SK-N-SH (cell line): ENCODE measurements at regions not wholly inside any gene's neighbourhood (a gene's known extent, or its start where the extent isn't known, plus 50 kb on each side); places are given as distances from the start of the nearest gene placed in this dataset.

Experiments used
- CTCF ChIA-PET: fragments of 300-600, 350-600 bp; formaldehyde crosslinking; extraction: SDS; loops from one replicate; lab custom pipeline; 2021; lab: Yijun Ruan, JAX
- POLR2A ChIA-PET: fragments of 350-600 bp; sonication (Branson Sonifier 250); formaldehyde crosslinking; extraction: SDS; loops from one replicate; lab custom pipeline; 2020; ENCODE audit warnings: antibody characterized with exemption, inconsistent platforms; lab: Yijun Ruan, JAX
- DNase-seq: peaks from one replicate; pipeline ENCODE4 v3.0.0; 2012
- H2AFZ ChIP-seq: fragments of 200-600 bp; sonication (generic); 2 replicates; pipeline ENCODE4 v1.8.1; 2016; ENCODE audit warnings: antibody characterized with exemption, mild to moderate bottlenecking, low read depth
- H3F3A ChIP-seq: fragments of 200-600 bp; sonication (generic); replicated peaks from 2 replicates; pipeline ENCODE3; 2016; ENCODE audit warnings: antibody characterized with exemption, mild to moderate bottlenecking; ENCODE audit not compliant: insufficient read depth
- H3K27ac ChIP-seq, 2 experiments: fragments of 200-500 bp in 1 of 2; fragments of 200-600 bp in 1 of 2; sonication (Bioruptor generic) in 1 of 2; sonication (generic), shearing (Covaris generic) in 1 of 2; 2 replicates each; pipeline versions ENCODE4 v1.5.1 to v1.6.1; 2014 to 2016; ENCODE audit warnings: low read depth in 2 of 2, inconsistent platforms in 1 of 2, low read length in 1 of 2, mild to moderate bottlenecking in 1 of 2, mixed read lengths in 1 of 2
- H3K27me3 ChIP-seq: fragments of 200-600 bp; sonication (generic), shearing (Covaris generic); 2 replicates; pipeline ENCODE4 v1.6.1; 2016; ENCODE audit warnings: mixed run types; ENCODE audit not compliant: insufficient read depth
- H3K36me3 ChIP-seq, 2 experiments: fragments of 200-500 bp in 1 of 2; fragments of 200-600 bp in 1 of 2; sonication (Bioruptor generic) in 1 of 2; sonication (generic) in 1 of 2; replicated peaks in 1 of 2; 2 replicates each; pipeline versions ENCODE3 to v1.5.1; 2014 to 2016; ENCODE audit warnings: low read length in 1 of 2, mild to moderate bottlenecking in 1 of 2; ENCODE audit not compliant: insufficient read depth in 2 of 2, control insufficient read depth in 1 of 2
- H3K4me1 ChIP-seq, 2 experiments: fragments of 200-500 bp in 1 of 2; fragments of 200-600 bp in 1 of 2; sonication (Bioruptor generic) in 1 of 2; sonication (generic), shearing (Covaris generic) in 1 of 2; 2 replicates each; pipeline versions ENCODE4 v1.5.1 to v1.6.1; 2014 to 2016; ENCODE audit warnings: low read depth in 1 of 2, low read length in 1 of 2, mixed run types in 1 of 2; ENCODE audit not compliant: insufficient read depth in 2 of 2, control insufficient read depth in 1 of 2
- H3K4me2 ChIP-seq: fragments of 200-600 bp; sonication (generic), shearing (Covaris generic); 2 replicates; pipeline ENCODE4 v1.6.1; 2017; ENCODE audit warnings: mixed run types
- H3K4me3 ChIP-seq, 2 experiments: fragments of 200-500 bp in 1 of 2; fragments of 200-600 bp in 1 of 2; sonication (Bioruptor generic) in 1 of 2; sonication (generic), shearing (Covaris generic) in 1 of 2; 2 replicates each; pipeline versions ENCODE4 v1.5.1 to v1.8.1; 2014 to 2016; ENCODE audit warnings: low read depth in 2 of 2, inconsistent platforms in 1 of 2, low read length in 1 of 2, mild to moderate bottlenecking in 1 of 2, mixed read lengths in 1 of 2, moderate library complexity in 1 of 2
- H3K79me2 ChIP-seq: fragments of 200-600 bp; sonication (generic); 2 replicates; pipeline ENCODE4 v1.8.1; 2017; ENCODE audit warnings: mild to moderate bottlenecking; ENCODE audit not compliant: insufficient read depth
- H3K9ac ChIP-seq: fragments of 200-600 bp; sonication (generic); 2 replicates; pipeline ENCODE4 v1.6.1; 2017; ENCODE audit warnings: mixed run types
- H3K9me2 ChIP-seq: fragments of 200-600 bp; sonication (generic); 2 replicates; pipeline ENCODE4 v1.6.1; 2017; ENCODE audit warnings: mixed run types
- H3K9me3 ChIP-seq: fragments of 200-600 bp; sonication (generic); 2 replicates; pipeline ENCODE4 v1.6.1; 2017; ENCODE audit warnings: mixed run types, mild to moderate bottlenecking, moderate library complexity
- H4K20me1 ChIP-seq: fragments of 200-600 bp; sonication (generic); 2 replicates; pipeline ENCODE4 v1.6.1; 2017; ENCODE audit warnings: mild to moderate bottlenecking, mixed run types; ENCODE audit not compliant: insufficient read depth
- CHD2 ChIP-seq: fragments of 150-350 bp; IDR thresholded peaks from 2 replicates; pipeline ENCODE4 v1.6.1; 2018; ENCODE audit warnings: low read length; ENCODE audit not compliant: partially characterized antibody
- CTCF ChIP-seq: fragments of 200-600 bp; sonication (generic); IDR thresholded peaks from 2 replicates; pipeline ENCODE4 v1.6.1; 2017; ENCODE audit warnings: antibody characterized with exemption, mild to moderate bottlenecking, moderate library complexity
- EP300 ChIP-seq, 2 experiments: IDR thresholded peaks; 2 replicates each; pipeline versions ENCODE4 v1.4.0 to v1.6.1; 2012; ENCODE audit warnings: borderline replicate concordance in 1 of 2, low read depth in 1 of 2, low read length in 1 of 2
- FOXJ3 ChIP-seq: sonication (generic); formaldehyde crosslinking; IDR thresholded peaks from 2 replicates; pipeline ENCODE4 v1.5.1; 2020; ENCODE audit warnings: mild to moderate bottlenecking, missing genetic modification reagents
- GABPA ChIP-seq: IDR thresholded peaks from 2 replicates; pipeline ENCODE4 v1.4.0; 2012; ENCODE audit warnings: low read depth, mild to moderate bottlenecking
- JUND ChIP-seq: IDR thresholded peaks from 2 replicates; pipeline ENCODE4 v1.4.0; 2012
- MAX ChIP-seq: IDR thresholded peaks from 2 replicates; pipeline ENCODE4 v1.4.0; 2012; ENCODE audit warnings: low read depth
- MXI1 ChIP-seq: IDR thresholded peaks from 2 replicates; pipeline ENCODE4 v1.6.1; 2012; ENCODE audit warnings: mild to moderate bottlenecking, low read depth, low read length, improper control_type of control experiment
- POLR2AphosphoS5 ChIP-seq: IDR thresholded peaks from 2 replicates; pipeline ENCODE4 v1.6.1; 2012; ENCODE audit warnings: low read depth, low read length
- SIN3A ChIP-seq: IDR thresholded peaks from 2 replicates; pipeline ENCODE4 v1.6.1; 2012; ENCODE audit warnings: low read depth, mild to moderate bottlenecking, low read length, moderate library complexity, borderline replicate concordance
- TAF1 ChIP-seq: IDR thresholded peaks from 2 replicates; pipeline ENCODE4 v1.6.1; 2012; ENCODE audit warnings: low read depth, mild to moderate bottlenecking, low read length, moderate library complexity, borderline replicate concordance
- YY1 ChIP-seq: IDR thresholded peaks from 2 replicates; pipeline ENCODE4 v1.4.0; 2012; ENCODE audit warnings: low read depth, mild to moderate bottlenecking
- WGBS: methylation state at CpG from one replicate; pipeline ENCODE4 v1.1.6; 2017; ENCODE audit warnings: low lambda C conversion rate; 5-methylcytosine and 5-hydroxymethylcytosine counted together
- TF ChIP-seq, protein P1 (sequence below): IDR thresholded peaks from 2 replicates; pipeline ENCODE4 v1.6.1; 2012; ENCODE audit warnings: mild to moderate bottlenecking, low read depth, low read length, moderate library complexity
- TF ChIP-seq, protein P2 (sequence below): fragments of 150-350 bp; IDR thresholded peaks from 2 replicates; pipeline ENCODE4 v1.6.1; 2016; ENCODE audit warnings: mild to moderate bottlenecking, low read depth, low read length

DNA sequence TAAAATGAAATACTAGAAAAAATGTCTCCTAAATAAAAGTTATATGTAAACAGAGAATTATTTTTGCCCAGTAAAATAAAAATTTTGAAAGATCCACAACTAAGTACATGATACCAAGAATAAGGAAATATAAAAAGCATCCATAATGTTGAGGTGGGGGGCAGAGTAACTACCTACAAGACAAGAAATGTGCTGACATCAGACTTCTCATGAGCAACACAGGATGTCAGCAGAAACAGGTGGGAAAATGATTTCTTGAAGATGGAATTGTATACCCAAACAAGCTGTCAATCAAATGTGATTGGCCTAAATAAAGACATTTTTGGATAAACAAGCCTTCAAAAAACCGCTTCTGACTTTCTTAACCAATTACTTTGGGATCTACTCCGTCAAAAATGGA, 143.9 kb upstream of the LIPC start (continued):
- TF ChIP-seq, protein P1, sequence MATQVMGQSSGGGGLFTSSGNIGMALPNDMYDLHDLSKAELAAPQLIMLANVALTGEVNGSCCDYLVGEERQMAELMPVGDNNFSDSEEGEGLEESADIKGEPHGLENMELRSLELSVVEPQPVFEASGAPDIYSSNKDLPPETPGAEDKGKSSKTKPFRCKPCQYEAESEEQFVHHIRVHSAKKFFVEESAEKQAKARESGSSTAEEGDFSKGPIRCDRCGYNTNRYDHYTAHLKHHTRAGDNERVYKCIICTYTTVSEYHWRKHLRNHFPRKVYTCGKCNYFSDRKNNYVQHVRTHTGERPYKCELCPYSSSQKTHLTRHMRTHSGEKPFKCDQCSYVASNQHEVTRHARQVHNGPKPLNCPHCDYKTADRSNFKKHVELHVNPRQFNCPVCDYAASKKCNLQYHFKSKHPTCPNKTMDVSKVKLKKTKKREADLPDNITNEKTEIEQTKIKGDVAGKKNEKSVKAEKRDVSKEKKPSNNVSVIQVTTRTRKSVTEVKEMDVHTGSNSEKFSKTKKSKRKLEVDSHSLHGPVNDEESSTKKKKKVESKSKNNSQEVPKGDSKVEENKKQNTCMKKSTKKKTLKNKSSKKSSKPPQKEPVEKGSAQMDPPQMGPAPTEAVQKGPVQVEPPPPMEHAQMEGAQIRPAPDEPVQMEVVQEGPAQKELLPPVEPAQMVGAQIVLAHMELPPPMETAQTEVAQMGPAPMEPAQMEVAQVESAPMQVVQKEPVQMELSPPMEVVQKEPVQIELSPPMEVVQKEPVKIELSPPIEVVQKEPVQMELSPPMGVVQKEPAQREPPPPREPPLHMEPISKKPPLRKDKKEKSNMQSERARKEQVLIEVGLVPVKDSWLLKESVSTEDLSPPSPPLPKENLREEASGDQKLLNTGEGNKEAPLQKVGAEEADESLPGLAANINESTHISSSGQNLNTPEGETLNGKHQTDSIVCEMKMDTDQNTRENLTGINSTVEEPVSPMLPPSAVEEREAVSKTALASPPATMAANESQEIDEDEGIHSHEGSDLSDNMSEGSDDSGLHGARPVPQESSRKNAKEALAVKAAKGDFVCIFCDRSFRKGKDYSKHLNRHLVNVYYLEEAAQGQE: no peak
- TF ChIP-seq MXI1 (no peak), TAF1 (no peak), MAX (no peak)

DNA sequence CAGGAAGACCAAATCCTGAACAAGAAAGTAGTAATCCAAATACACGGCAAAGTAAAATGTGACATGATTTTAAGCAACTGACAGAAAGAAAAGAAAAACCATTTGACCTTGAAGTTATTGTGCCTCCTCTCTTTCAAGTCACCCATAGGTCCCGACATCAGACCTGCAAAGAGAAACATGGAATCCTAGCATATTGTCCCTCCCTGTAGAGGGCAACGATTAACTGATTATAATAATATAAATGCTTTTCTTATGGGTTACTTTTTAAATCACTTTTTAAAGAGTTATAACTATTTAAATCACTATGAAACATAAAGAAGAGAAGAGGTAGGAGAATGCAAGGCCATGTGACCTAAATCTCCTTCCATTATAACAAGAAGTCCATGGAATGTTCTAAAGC, 143.2 kb upstream of the LIPC start:
- WGBS: 85% methylated on average over 3 of the region's 3 CpGs
- H3F3A ChIP-seq: no peaks in the 10 kb centered on the region
- H3K36me3 ChIP-seq: no peaks in the 10 kb centered on the region
- no peaks in the 10 kb centered on the region for H3K9me3 ChIP-seq
- TF ChIP-seq CHD2 (no peak), CTCF (no peak; the same call in 1 of the 2 replicates), MAX (no peak), MXI1 (no peak)
- no peak overlapping the region for H3K4me2 ChIP-seq
- no peak overlapping the region for H3K9ac ChIP-seq
- DNase-seq: no peak
- CTCF ChIA-PET: no interaction called here
- H3K27me3 ChIP-seq: no peaks in the 10 kb centered on the region
- H3K9me2 ChIP-seq: no peaks in the 10 kb centered on the region
- no peaks in the 10 kb centered on the region for H3K79me2 ChIP-seq
- no peak overlapping the region for H3K27ac ChIP-seq
- no peak overlapping the region for H2AFZ ChIP-seq
- POLR2A ChIA-PET: no interaction called here
- H4K20me1 ChIP-seq: no peaks in the 10 kb centered on the region
- H3K4me1 ChIP-seq: no peaks in the 10 kb centered on the region
- H3K4me3 ChIP-seq: no peak overlapping the region

DNA sequence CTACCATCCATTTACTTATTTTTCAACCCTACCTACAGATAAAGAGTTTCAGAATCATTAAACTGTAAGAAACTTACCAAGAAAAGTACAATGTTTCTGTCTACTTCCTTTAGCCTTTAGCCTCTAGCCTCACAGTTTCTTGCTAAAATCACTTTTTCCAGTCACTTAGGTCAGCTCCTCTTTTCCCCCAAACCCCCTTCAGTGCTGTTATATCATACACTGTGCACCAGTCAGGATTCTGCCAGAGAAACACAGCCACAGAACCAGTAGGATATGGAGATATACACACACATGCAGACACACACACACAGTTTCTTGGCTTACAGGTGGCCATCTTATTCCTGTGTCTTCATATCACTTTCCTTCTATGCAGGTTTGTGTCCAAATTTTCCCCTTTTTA, 139.9 kb upstream of the LIPC start:
- H3K27ac ChIP-seq: no peak overlapping the region
- H3K9me2 ChIP-seq: no peaks in the 10 kb centered on the region
- DNase-seq: no peak
- no peak for TF ChIP-seq JUND
- TF ChIP-seq FOXJ3 (CRISPR knock-in tag): no peak
- TF ChIP-seq, protein P2, sequence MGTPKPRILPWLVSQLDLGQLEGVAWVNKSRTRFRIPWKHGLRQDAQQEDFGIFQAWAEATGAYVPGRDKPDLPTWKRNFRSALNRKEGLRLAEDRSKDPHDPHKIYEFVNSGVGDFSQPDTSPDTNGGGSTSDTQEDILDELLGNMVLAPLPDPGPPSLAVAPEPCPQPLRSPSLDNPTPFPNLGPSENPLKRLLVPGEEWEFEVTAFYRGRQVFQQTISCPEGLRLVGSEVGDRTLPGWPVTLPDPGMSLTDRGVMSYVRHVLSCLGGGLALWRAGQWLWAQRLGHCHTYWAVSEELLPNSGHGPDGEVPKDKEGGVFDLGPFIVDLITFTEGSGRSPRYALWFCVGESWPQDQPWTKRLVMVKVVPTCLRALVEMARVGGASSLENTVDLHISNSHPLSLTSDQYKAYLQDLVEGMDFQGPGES: no peak
- TF ChIP-seq SIN3A: no peak
- no peak for TF ChIP-seq POLR2AphosphoS5
- TF ChIP-seq YY1: no peak
- TF ChIP-seq EP300 (IDR thresholded peaks at IDR 0.05; ENCODE audit: borderline replicate concordance in 1 of 2, low read depth in 1 of 2, low read length in 1 of 2): no peak
- TF ChIP-seq GABPA: no peak
- TF ChIP-seq, all 33 proteins: peak for 0
- Histone ChIP-seq H4K20me1 (no peaks in the 10 kb centered on the region), H3K4me1 (no peaks in the 10 kb centered on the region), H3F3A (no peaks in the 10 kb centered on the region), H3K79me2 (no peaks in the 10 kb centered on the region), H3K9me3 (0 out of 2 replicates have a peak, but pooled peaks cover 6% of the 10 kb centered on the region), H3K27me3 (no peaks in the 10 kb centered on the region), H3K36me3 (no peaks in the 10 kb centered on the region), H3K4me3 (no peak overlapping the region), H2AFZ (no peak overlapping the region), H3K9ac (no peak overlapping the region), H3K4me2 (no peak overlapping the region)
- ChIA-PET CTCF (no interaction called here), POLR2A (no interaction called here)
